ENCODE measurements at regions not wholly inside any gene's neighbourhood (a gene's known extent, or its start where the extent isn't known, plus 50 kb on each side); places are given as distances from the start of the nearest gene placed in this dataset.
A peak's percentile ranks its signal among the peaks of the same experiment; 100 is the strongest.

- DNase-seq (ENCODE audit: low spot score) (no peak), ATAC-seq (ENCODE audit: low FRiP score) (no peak)
- TF ChIP-seq, protein P1, sequence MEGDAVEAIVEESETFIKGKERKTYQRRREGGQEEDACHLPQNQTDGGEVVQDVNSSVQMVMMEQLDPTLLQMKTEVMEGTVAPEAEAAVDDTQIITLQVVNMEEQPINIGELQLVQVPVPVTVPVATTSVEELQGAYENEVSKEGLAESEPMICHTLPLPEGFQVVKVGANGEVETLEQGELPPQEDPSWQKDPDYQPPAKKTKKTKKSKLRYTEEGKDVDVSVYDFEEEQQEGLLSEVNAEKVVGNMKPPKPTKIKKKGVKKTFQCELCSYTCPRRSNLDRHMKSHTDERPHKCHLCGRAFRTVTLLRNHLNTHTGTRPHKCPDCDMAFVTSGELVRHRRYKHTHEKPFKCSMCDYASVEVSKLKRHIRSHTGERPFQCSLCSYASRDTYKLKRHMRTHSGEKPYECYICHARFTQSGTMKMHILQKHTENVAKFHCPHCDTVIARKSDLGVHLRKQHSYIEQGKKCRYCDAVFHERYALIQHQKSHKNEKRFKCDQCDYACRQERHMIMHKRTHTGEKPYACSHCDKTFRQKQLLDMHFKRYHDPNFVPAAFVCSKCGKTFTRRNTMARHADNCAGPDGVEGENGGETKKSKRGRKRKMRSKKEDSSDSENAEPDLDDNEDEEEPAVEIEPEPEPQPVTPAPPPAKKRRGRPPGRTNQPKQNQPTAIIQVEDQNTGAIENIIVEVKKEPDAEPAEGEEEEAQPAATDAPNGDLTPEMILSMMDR (IDR thresholded peaks at IDR 0.05), result no peak
Measured at GRCh38 chr13:50213526-50213925, 198.3 kb downstream of the KCNRG start.

- no peak for DNase-seq (ENCODE audit: low spot score)
- TF ChIP-seq, protein P1 (IDR thresholded peaks at IDR 0.05), result no peak
- no peak for ATAC-seq (ENCODE audit: low FRiP score)
Measured at GRCh38 chr13:50214514-50214913, 199.3 kb downstream of the KCNRG start.

DNA sequence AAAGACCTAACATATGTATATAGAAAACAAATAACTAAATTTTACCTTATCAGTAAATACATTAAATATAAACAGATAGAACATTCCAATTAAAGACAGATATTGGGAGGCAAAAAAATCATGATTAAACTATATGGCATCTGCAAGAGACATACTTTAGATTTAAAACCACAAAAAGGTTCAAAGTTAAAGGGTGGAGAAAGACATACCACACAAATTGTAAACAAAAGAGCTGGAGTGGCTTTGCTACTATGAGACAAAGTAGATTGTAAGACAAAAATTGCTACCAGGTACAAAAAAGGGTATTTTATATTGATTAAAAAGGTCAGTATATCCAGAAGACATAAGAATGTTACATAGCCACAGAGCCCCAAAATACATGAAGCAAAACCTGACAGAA, 200.2 kb downstream of the KCNRG start:
- no peak for DNase-seq (ENCODE audit: low spot score)
- no peak for ATAC-seq (ENCODE audit: low FRiP score)
- TF ChIP-seq, protein P1 (IDR thresholded peaks at IDR 0.05), result no peak

- TF ChIP-seq, protein P1 (IDR thresholded peaks at IDR 0.05), result no peak
Measured at GRCh38 chr13:50219743-50220142, 204.5 kb downstream of the KCNRG start.

DNA sequence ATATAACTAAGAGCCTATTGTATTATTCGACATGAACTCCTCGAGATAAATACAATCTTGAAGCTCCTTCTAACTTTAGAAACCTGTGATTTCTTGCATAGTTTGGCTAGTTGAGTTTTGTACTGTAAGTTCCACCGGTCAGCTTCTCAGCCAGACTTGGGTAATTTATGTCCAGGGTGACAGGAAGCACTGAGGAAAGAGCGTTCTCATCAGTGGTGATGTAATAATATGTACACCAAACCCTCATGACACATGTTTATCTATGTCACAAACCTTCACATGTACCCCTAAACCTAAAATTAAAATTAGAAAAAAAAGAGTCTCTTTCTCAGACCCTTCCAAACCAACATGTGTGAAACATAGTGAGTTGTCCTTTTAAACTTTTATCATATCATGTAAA, 205.7 kb downstream of the KCNRG start:
- TF ChIP-seq, protein P1 (IDR thresholded peaks at IDR 0.05), result no peak
- no peak for ATAC-seq (ENCODE audit: low FRiP score)
- DNase-seq (ENCODE audit: low spot score), result no peak

More at GRCh38 chr13:50219743-50220142, 204.5 kb downstream of the KCNRG start:
- DNase-seq (ENCODE audit: low spot score) (no peak), ATAC-seq (ENCODE audit: low FRiP score) (no peak)

DNA sequence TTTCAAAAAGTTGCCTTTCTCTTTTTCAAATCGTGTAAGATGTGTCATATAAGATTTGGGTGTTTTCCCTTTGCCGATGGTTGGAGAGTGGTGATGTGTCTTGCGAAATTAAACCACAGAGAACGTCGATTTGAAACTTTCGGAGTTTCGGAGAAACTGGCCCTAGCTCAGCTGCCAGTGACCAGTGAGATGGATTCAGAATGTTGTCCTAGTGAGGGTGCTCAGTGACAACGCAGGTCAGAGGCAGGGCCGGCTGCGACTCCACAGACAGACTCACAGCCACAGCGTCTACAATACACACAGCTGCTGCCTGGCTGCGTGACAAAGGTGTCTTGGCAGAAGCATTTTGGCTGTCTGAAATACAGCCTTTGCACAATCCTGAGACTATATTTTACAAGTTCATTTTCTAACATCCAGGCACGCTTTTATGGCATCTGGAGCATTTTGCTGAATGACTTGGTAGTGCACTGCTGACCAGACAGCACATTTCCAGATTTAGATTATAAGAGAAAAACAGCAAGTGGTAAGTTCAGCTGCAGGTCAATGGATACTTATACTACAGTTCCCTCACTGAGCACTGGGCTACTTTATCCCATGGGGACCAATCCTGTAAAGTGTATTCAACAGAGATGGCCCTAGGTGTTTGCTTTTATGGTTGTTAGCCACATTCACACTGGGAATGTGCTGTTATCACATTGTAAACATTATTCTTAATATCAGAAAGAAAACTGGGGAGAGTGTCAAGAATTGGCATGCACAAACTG, 207.5 kb downstream of the KCNRG start:
- ATAC-seq (ENCODE audit: low FRiP score), result peak; percentile 58
- TF ChIP-seq, protein P1 (IDR thresholded peaks at IDR 0.05), result no peak

GRCh38 chr13:50224534-50224933, 209.3 kb downstream of the KCNRG start:
- TF ChIP-seq, protein P1 (IDR thresholded peaks at IDR 0.05), result no peak
- ATAC-seq (ENCODE audit: low FRiP score) (peak; percentile 47), DNase-seq (ENCODE audit: low spot score) (no peak)

More for the DNA sequence above, 207.5 kb downstream of the KCNRG start:
- DNase-seq (ENCODE audit: low spot score), result peak; percentile 37
